ENCODE measurements at regions not wholly inside any gene's neighbourhood (a gene's known extent, or its start where the extent isn't known, plus 50 kb on each side); places are given as distances from the start of the nearest gene placed in this dataset.

- H3K79me2 ChIP-seq (ENCODE audit: low read length): no peaks in the 10 kb centered on the region
- intact Hi-C loops (cut with micrococcal nuclease): loop anchor here (1.0 kb wide), 1 partner anchor 9 kb away; no protein-coding TSS in a partner anchor
- no peaks in the 10 kb centered on the region for H3F3A ChIP-seq (ENCODE audit: low read length, unreplicated experiment)
- H3K9me3 ChIP-seq (ENCODE audit: low read length): no peaks in the 10 kb centered on the region
- H3K4me2 ChIP-seq (ENCODE audit: low read length): peak overlapping the region; percentile 71
- no peak overlapping the region; the same call in 1 of the 2 replicates for H3K4me3 ChIP-seq (ENCODE audit: low read length)
- DNase-seq (peak; percentile 74), ATAC-seq (peak; percentile 90)
- no peak overlapping the region for H3K9ac ChIP-seq (ENCODE audit: low read length)
- no TSS peak for BruUV-seq (replicated peaks)
- H2AFZ ChIP-seq (ENCODE audit: low read length): peak overlapping the region; percentile 50; the same call in 1 of the 2 replicates
- H4K20me1 ChIP-seq (ENCODE audit: low read length): no peaks in the 10 kb centered on the region
- no peaks in the 10 kb centered on the region for H3K27me3 ChIP-seq (ENCODE audit: low read length)
- POLR2A ChIA-PET (ENCODE audit: unreplicated experiment): no interaction called here
- no peaks in the 10 kb centered on the region for H3K9me2 ChIP-seq (replicated peaks; ENCODE audit: low read length)
- H3K27ac ChIP-seq (ENCODE audit: low read length): no peak overlapping the region
- TF ChIP-seq EZH2phosphoT487 (IDR thresholded peaks at IDR 0.05; ENCODE audit: borderline replicate concordance, low read length): no peak
- no peak for TF ChIP-seq EZH2 (IDR thresholded peaks at IDR 0.05; ENCODE audit: low read length, unreplicated experiment)
- TF ChIP-seq, protein P1, sequence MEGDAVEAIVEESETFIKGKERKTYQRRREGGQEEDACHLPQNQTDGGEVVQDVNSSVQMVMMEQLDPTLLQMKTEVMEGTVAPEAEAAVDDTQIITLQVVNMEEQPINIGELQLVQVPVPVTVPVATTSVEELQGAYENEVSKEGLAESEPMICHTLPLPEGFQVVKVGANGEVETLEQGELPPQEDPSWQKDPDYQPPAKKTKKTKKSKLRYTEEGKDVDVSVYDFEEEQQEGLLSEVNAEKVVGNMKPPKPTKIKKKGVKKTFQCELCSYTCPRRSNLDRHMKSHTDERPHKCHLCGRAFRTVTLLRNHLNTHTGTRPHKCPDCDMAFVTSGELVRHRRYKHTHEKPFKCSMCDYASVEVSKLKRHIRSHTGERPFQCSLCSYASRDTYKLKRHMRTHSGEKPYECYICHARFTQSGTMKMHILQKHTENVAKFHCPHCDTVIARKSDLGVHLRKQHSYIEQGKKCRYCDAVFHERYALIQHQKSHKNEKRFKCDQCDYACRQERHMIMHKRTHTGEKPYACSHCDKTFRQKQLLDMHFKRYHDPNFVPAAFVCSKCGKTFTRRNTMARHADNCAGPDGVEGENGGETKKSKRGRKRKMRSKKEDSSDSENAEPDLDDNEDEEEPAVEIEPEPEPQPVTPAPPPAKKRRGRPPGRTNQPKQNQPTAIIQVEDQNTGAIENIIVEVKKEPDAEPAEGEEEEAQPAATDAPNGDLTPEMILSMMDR (conservative IDR thresholded peaks at IDR 0.05; ENCODE audit: low read depth, low read length): no peak
- H3K4me1 ChIP-seq (ENCODE audit: insufficient read depth, low read length): peaks cover 20% of the 10 kb centered on the region
- CTCF ChIA-PET: no interaction called here
- H3K36me3 ChIP-seq (ENCODE audit: low read depth, low read length): no peaks in the 10 kb centered on the region
These were observed 79.7 kb upstream of the RASGRF1 start for GRCh38 chr15:79170256-79170664.

DNA sequence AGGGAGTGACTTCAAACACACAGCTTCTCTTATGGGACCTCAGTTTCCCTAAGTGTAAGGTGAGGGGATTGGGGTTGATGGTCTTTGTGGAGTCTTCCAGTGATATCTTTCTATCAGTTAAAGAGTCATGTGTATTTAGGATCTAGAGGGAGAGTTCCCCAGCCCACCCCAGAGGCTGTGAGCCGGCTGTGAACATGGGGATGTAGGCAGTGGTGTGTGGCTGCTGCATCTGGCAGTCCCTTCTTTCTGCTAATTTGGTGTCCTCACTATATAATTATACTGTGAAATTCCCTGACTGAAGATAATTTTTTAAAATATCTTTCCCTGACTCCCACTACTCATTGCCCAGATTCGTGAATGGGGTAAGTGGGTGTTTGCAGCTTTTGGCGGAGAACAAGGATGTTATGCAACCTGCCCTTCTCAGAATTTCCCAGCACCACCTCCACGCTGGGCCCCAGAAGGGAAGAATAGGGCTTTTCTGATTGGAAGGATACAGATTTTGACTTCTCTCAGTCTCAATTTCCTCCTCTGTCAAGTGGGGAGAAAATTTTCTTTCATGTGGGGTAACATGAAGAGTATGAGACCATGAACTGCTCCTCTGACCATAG, 79.0 kb upstream of the RASGRF1 start:
- Histone ChIP-seq H3K79me2 (ENCODE audit: low read length) (no peaks in the 10 kb centered on the region), H3K27me3 (ENCODE audit: low read length) (no peaks in the 10 kb centered on the region), H3F3A (ENCODE audit: low read length, unreplicated experiment) (no peaks in the 10 kb centered on the region), H3K9me2 (replicated peaks; ENCODE audit: low read length) (no peaks in the 10 kb centered on the region), H4K20me1 (ENCODE audit: low read length) (no peaks in the 10 kb centered on the region), H3K4me1 (ENCODE audit: insufficient read depth, low read length) (peaks cover 20% of the 10 kb centered on the region), H3K9me3 (ENCODE audit: low read length) (no peaks in the 10 kb centered on the region), H3K4me3 (ENCODE audit: low read length) (no peak overlapping the region; the same call in 1 of the 2 replicates), H3K36me3 (ENCODE audit: low read depth, low read length) (no peaks in the 10 kb centered on the region), H3K9ac (ENCODE audit: low read length) (no peak overlapping the region), H3K27ac (ENCODE audit: low read length) (no peak overlapping the region), H3K4me2 (ENCODE audit: low read length) (peak overlapping the region; percentile 71), H2AFZ (ENCODE audit: low read length) (peak overlapping the region; percentile 50; the same call in 1 of the 2 replicates)
- TF ChIP-seq, protein P1 (conservative IDR thresholded peaks at IDR 0.05; ENCODE audit: low read depth, low read length): no peak
- no peak for TF ChIP-seq EZH2 (IDR thresholded peaks at IDR 0.05; ENCODE audit: low read length, unreplicated experiment)
- no peak for TF ChIP-seq EZH2phosphoT487 (IDR thresholded peaks at IDR 0.05; ENCODE audit: borderline replicate concordance, low read length)
- ATAC-seq: no peak
- CTCF ChIA-PET: no interaction called here
- no TSS peak for BruUV-seq (replicated peaks)
- POLR2A ChIA-PET (ENCODE audit: unreplicated experiment): no interaction called here
- DNase-seq: no peak
- intact Hi-C loops (cut with micrococcal nuclease): loop anchor here (1.0 kb wide), 1 partner anchor 10 kb away; no protein-coding TSS in a partner anchor

DNA sequence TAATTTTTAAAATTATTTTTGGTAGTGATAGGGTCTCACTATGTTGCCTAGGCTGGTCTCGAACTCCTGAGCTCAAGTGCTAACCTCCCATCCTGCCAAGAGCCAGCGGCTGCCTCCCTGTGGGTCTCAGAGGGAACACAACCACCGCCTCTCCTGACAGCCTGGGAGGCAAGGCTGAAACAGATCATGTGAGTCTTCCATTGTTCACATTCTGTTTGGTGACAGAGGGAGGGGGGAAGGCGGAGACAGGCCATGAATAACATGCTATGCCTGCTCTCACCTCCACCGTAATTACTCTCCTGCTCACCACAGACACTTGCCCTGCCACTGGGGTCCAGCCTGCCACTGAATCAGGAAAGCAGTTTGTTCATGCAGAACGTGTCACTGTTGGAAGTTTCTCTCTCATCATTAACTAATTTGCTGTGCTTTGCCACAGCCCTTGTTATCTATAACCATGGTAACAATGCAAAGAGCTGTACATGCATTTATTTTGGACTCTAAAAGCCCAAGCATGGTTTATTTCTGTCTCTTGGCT, 78.4 kb upstream of the RASGRF1 start:
- no peak overlapping the region for H3K9ac ChIP-seq (ENCODE audit: low read length)
- no peaks in the 10 kb centered on the region for H3K27me3 ChIP-seq (ENCODE audit: low read length)
- no peaks in the 10 kb centered on the region for H3K36me3 ChIP-seq (ENCODE audit: low read depth, low read length)
- H2AFZ ChIP-seq (ENCODE audit: low read length): no peak overlapping the region
- no peaks in the 10 kb centered on the region for H4K20me1 ChIP-seq (ENCODE audit: low read length)
- POLR2A ChIA-PET (ENCODE audit: unreplicated experiment): no interaction called here
- DNase-seq (peak; percentile 18), ATAC-seq (peak; percentile 27; the same call in 1 of the 2 replicates)
- no peak for TF ChIP-seq EZH2 (IDR thresholded peaks at IDR 0.05; ENCODE audit: low read length, unreplicated experiment)
- TF ChIP-seq, protein P1 (conservative IDR thresholded peaks at IDR 0.05; ENCODE audit: low read depth, low read length): 0 out of 2 replicates have a peak, but pooled peaks have one; percentile 11
- CTCF ChIA-PET: no interaction called here
- H3F3A ChIP-seq (ENCODE audit: low read length, unreplicated experiment): no peaks in the 10 kb centered on the region
- peaks cover 20% of the 10 kb centered on the region for H3K4me1 ChIP-seq (ENCODE audit: insufficient read depth, low read length)
- no peaks in the 10 kb centered on the region for H3K79me2 ChIP-seq (ENCODE audit: low read length)
- H3K4me2 ChIP-seq (ENCODE audit: low read length): no peak overlapping the region
- no peaks in the 10 kb centered on the region for H3K9me3 ChIP-seq (ENCODE audit: low read length)
- no peak overlapping the region for H3K4me3 ChIP-seq (ENCODE audit: low read length)
- H3K9me2 ChIP-seq (replicated peaks; ENCODE audit: low read length): no peaks in the 10 kb centered on the region
- no peak overlapping the region for H3K27ac ChIP-seq (ENCODE audit: low read length)
- intact Hi-C loops (cut with micrococcal nuclease): no loop called here
- no TSS peak for BruUV-seq (replicated peaks)
